ENCODE measurements at regions not wholly inside any gene's neighbourhood (a gene's known extent, or its start where the extent isn't known, plus 50 kb on each side); places are given as distances from the start of the nearest gene placed in this dataset.

GRCh38 chr5:111016801-111017200 is 54.7 kb upstream of the TSLP start:
- TF ChIP-seq CTCF (IDR thresholded peaks at IDR 0.05; ENCODE audit: low read length) (no peak), EZH2 (IDR thresholded peaks at IDR 0.05; ENCODE audit: borderline replicate concordance, low read length) (no peak)
